Astrocyte (in vitro differentiated cells and primary cell): ENCODE measurements at regions not wholly inside any gene's neighbourhood (a gene's known extent, or its start where the extent isn't known, plus 50 kb on each side); places are given as distances from the start of the nearest gene placed in this dataset.

Experiments used
- DNase-seq: peaks from one replicate; pipeline ENCODE4 v3.0.0-alpha.2; 2010; ENCODE audit warnings: low read depth
- FAIRE-seq: peaks from 2 replicates; lab custom pipeline; 2011; peaks lifted over from hg19 to GRCh38; lab: Jason Lieb, UNC
- H2AFZ ChIP-seq: 2 replicates; pipeline ENCODE4 v1.6.0; 2012; ENCODE audit warnings: low read depth, low read length, inconsistent platforms
- H3K27ac ChIP-seq: 2 replicates; pipeline ENCODE4 v1.5.1; 2011; ENCODE audit warnings: low read depth, low read length, inconsistent platforms
- H3K27me3 ChIP-seq: 2 replicates; pipeline ENCODE4 v1.6.0; 2011; ENCODE audit warnings: low read length, inconsistent platforms; ENCODE audit not compliant: insufficient read depth
- H3K36me3 ChIP-seq: 2 replicates; pipeline ENCODE4 v1.5.1; 2011; ENCODE audit warnings: low read length, inconsistent platforms; ENCODE audit not compliant: insufficient read depth
- H3K4me1 ChIP-seq: 2 replicates; pipeline ENCODE4 v1.5.1; 2011; ENCODE audit warnings: low read length, inconsistent platforms; ENCODE audit not compliant: insufficient read depth
- H3K4me2 ChIP-seq: 2 replicates; pipeline ENCODE4 v1.6.0; 2012; ENCODE audit warnings: low read length, inconsistent platforms
- H3K4me3 ChIP-seq: 2 replicates; pipeline ENCODE4 v1.5.1; 2011; ENCODE audit warnings: low read depth, mild to moderate bottlenecking, low read length, inconsistent platforms; ENCODE audit not compliant: insufficient read depth
- H3K79me2 ChIP-seq: 2 replicates; pipeline ENCODE4 v1.6.0; 2012; ENCODE audit warnings: mild to moderate bottlenecking, low read length, inconsistent platforms; ENCODE audit not compliant: insufficient read depth
- H3K9ac ChIP-seq: 2 replicates; pipeline ENCODE4 v1.6.0; 2012; ENCODE audit warnings: mild to moderate bottlenecking, low read length, inconsistent platforms
- H3K9me3 ChIP-seq: 2 replicates; pipeline ENCODE4 v1.5.1; 2012; ENCODE audit warnings: low read depth, mild to moderate bottlenecking, low read length, inconsistent platforms; ENCODE audit not compliant: insufficient read depth
- H4K20me1 ChIP-seq: 2 replicates; pipeline ENCODE4 v1.6.0; 2012; ENCODE audit warnings: low read length, inconsistent platforms; ENCODE audit not compliant: insufficient read depth
- H3K27ac Mint-ChIP-seq: one replicate; pipeline ENCODE4 v1.8.0; 2021; ENCODE audit warnings: mild to moderate bottlenecking, mixed read lengths; ENCODE audit not compliant: unreplicated experiment
- H3K27me3 Mint-ChIP-seq: one replicate; pipeline ENCODE4 v1.8.0; 2021; ENCODE audit warnings: low read depth, mixed read lengths; ENCODE audit not compliant: unreplicated experiment
- H3K36me3 Mint-ChIP-seq: one replicate; pipeline ENCODE4 v1.8.0; 2021; ENCODE audit warnings: low read depth, mixed read lengths; ENCODE audit not compliant: unreplicated experiment
- H3K4me1 Mint-ChIP-seq: one replicate; pipeline ENCODE4 v1.8.0; 2021; ENCODE audit warnings: low read depth, mixed read lengths; ENCODE audit not compliant: unreplicated experiment
- H3K4me3 Mint-ChIP-seq: one replicate; pipeline ENCODE4 v1.8.0; 2021; ENCODE audit warnings: mild to moderate bottlenecking, moderate library complexity, mixed read lengths; ENCODE audit not compliant: unreplicated experiment
- H3K9me3 Mint-ChIP-seq: one replicate; pipeline ENCODE4 v1.8.0; 2021; ENCODE audit warnings: mild to moderate bottlenecking, mixed read lengths; ENCODE audit not compliant: unreplicated experiment
- CTCF ChIP-seq: IDR thresholded peaks from 2 replicates; pipeline ENCODE4 v1.5.1; 2011; ENCODE audit warnings: low read depth, mild to moderate bottlenecking, inconsistent platforms, low read length, moderate library complexity; ENCODE audit not compliant: insufficient read depth
- EZH2 ChIP-seq: IDR thresholded peaks from 2 replicates; pipeline ENCODE4 v1.6.1; 2012; ENCODE audit warnings: mild to moderate bottlenecking, low read length, inconsistent platforms; ENCODE audit not compliant: insufficient read depth

DNA sequence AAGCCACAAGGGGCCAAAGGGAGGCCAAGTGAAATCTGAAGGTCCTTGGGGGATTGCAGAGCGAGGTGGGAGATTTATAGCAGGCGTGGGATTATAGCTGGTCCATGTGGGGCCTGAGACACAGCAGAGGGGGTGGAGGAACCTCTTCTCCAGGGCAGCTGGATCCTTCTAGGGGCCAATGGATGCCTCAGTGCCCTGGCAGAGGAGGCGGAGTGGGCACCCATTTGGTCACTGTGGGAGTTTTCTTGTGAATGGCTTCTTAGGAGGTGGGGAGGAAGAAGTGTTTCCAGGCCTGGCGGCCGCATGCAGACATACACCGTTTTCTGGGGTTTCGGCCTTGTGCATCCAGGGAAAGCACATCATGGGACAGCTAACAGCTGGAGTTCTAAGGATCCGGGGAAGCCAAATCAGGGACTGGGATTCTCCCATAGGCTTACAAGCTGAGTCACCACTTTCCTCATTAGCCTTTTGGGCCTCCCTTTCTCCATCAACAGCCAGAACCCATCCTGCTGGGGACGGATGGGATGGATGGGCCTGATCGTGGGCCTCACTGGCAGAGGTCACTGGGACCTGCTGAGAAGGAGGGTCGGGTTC is 76.5 kb downstream of the RHOU start:
- Histone ChIP-seq H3K9ac (no peak overlapping the region), H3K27me3 (peaks cover 5% of the 10 kb centered on the region), H3K27ac (no peak overlapping the region), H3K4me3 (no peak overlapping the region), H3K79me2 (no peaks in the 10 kb centered on the region), H3K4me1 (no peaks in the 10 kb centered on the region), H3K36me3 (no peaks in the 10 kb centered on the region), H4K20me1 (no peaks in the 10 kb centered on the region), H2AFZ (no peak overlapping the region), H3K9me3 (no peaks in the 10 kb centered on the region), H3K4me2 (no peak overlapping the region)
- Mint-ChIP-seq H3K9me3 (no peaks in the 10 kb centered on the region), H3K4me1 (no peaks in the 10 kb centered on the region), H3K36me3 (no peaks in the 10 kb centered on the region), H3K27me3 (peaks cover 19% of the 10 kb centered on the region), H3K27ac (no peak overlapping the region), H3K4me3 (no peak overlapping the region)
- TF ChIP-seq CTCF (no peak), EZH2 (no peak)
- DNase-seq (no peak), FAIRE-seq (no peak)

DNA sequence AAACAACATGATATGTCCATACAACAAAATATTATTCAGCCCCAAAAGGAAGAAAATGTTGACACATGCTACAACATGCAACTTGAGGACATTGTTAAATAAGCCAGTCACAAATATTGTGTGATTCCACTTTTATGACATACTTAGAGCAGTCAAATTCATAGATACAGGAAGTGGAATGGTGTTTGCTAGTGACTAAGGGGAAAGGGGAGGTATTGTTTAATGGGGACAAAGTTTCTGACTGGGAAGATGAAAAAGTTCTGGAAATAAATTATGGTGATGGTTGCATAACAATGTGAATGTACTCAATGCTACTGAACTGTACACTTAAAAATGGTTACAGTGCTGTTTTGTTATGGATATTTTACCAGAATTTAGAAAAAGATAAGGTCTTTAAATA is 77.7 kb downstream of the RHOU start:
- no peak overlapping the region for H3K4me3 ChIP-seq
- H3K9me3 Mint-ChIP-seq: peaks cover 1% of the 10 kb centered on the region
- H3K27me3 ChIP-seq: peaks cover 3% of the 10 kb centered on the region
- H3K9ac ChIP-seq: no peak overlapping the region
- no peaks in the 10 kb centered on the region for H3K4me1 ChIP-seq
- peaks cover 28% of the 10 kb centered on the region for H3K27me3 Mint-ChIP-seq
- TF ChIP-seq EZH2 (no peak), CTCF (no peak)
- H3K9me3 ChIP-seq: no peaks in the 10 kb centered on the region
- no peak overlapping the region for H3K4me2 ChIP-seq
- no peak overlapping the region for H3K4me3 Mint-ChIP-seq
- no peaks in the 10 kb centered on the region for H3K36me3 Mint-ChIP-seq
- no peaks in the 10 kb centered on the region for H3K4me1 Mint-ChIP-seq
- H4K20me1 ChIP-seq: no peaks in the 10 kb centered on the region
- no peak for DNase-seq
- no peak overlapping the region for H2AFZ ChIP-seq
- H3K79me2 ChIP-seq: no peaks in the 10 kb centered on the region
- FAIRE-seq: no peak
- no peak overlapping the region for H3K27ac Mint-ChIP-seq
- no peaks in the 10 kb centered on the region for H3K36me3 ChIP-seq
- H3K27ac ChIP-seq: no peak overlapping the region

DNA sequence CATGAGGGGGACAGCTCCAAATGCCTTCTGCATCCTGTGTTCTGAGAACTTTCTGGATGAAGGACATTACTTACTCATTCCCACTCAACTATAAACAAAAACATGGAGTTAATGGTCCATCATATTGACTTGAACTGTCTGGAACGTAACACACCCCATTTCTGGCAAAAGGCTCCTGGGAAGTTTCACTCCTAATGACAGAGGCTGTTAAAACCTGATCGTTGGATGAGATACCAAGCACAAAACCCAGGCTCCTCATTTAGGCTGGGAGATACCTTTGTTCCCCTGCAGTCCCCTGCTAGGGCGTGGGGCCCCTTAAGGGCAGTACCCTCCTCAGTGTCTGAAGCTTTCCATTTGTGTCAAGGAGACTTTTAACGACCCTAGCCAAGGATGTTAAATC is 78.9 kb downstream of the RHOU start:
- H3K4me3 ChIP-seq: no peak overlapping the region
- Mint-ChIP-seq H3K4me1 (no peaks in the 10 kb centered on the region), H3K27me3 (peaks cover 23% of the 10 kb centered on the region), H3K36me3 (no peaks in the 10 kb centered on the region), H3K27ac (no peak overlapping the region), H3K9me3 (peaks cover 1% of the 10 kb centered on the region), H3K4me3 (no peak overlapping the region)
- FAIRE-seq: no peak
- H3K36me3 ChIP-seq: no peaks in the 10 kb centered on the region
- no peaks in the 10 kb centered on the region for H3K9me3 ChIP-seq
- no peaks in the 10 kb centered on the region for H4K20me1 ChIP-seq
- H3K4me1 ChIP-seq: no peaks in the 10 kb centered on the region
- H3K79me2 ChIP-seq: no peaks in the 10 kb centered on the region
- H2AFZ ChIP-seq: no peak overlapping the region
- peaks cover 3% of the 10 kb centered on the region for H3K27me3 ChIP-seq
- DNase-seq: no peak
- H3K9ac ChIP-seq: no peak overlapping the region
- no peak for TF ChIP-seq EZH2
- no peak for TF ChIP-seq CTCF
- no peak overlapping the region for H3K27ac ChIP-seq
- no peak overlapping the region for H3K4me2 ChIP-seq
